ENCODE measurements at regions not wholly inside any gene's neighbourhood (a gene's known extent, or its start where the extent isn't known, plus 50 kb on each side); places are given as distances from the start of the nearest gene placed in this dataset.

DNA sequence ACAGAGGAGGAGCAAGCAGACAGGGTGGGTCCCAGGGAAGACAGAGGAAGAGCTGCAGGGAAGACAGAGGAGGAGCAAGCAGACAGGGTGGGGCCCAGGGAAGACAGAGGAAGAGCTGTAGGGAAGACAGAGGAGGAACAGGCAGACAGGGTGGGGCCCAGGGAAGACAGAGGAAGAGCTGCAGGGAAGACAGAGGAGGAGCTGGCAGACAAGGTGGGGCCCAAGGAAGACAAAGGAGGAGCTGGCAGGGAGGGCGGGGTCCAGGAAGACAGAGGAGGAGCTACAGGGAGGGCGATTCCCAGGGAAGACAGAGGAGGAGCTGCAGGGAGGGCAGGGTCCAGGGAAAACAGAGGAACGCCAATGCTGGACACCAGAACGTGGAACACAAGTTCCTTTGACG, 66.5 kb downstream of the PLXNA1 start:
- H3K27me3 ChIP-seq (replicated peaks in 2 of 5; ENCODE audit: control insufficient read depth in 4 of 5, insufficient read depth in 5 of 5, low read length in 4 of 5), result peaks cover 0 to 28% (median 7%) of the 10 kb centered on the region in 5 experiments
- CTCF ChIA-PET, result no interaction called here

DNA sequence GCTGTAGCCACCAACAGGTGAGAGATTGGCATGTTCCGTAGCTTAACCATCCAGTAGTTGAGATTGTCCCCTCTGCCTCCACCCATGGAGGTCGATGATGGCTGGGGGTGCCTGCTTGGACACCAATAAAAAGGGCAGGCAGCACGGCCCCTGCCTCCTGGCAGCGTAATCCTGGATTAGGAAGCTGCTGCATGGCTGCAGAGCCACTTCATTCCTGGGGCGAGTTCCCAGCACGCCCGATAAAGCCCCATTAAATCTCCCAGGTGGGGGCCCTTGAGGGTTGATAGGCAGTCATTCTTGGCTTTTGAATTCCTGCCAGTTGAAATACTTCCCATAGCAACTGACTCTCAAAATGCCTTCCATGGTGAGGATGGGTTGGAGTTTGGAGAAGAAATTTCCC, 67.8 kb downstream of the PLXNA1 start:
- WGBS (ENCODE audit: insufficient coverage), result 95% methylated on average over 6 of the region's 7 CpGs
- no peak for DNase-seq
- H3K4me3 ChIP-seq (ENCODE audit: control insufficient read depth in 1 of 7, extremely low read depth in 1 of 7, insufficient read depth in 4 of 7, low read depth in 2 of 7, low read length in 6 of 7), result no peak overlapping the region
- peaks cover 0 to 20% (median 5%) of the 10 kb centered on the region in 5 experiments for H3K27me3 ChIP-seq (replicated peaks in 2 of 5; ENCODE audit: control insufficient read depth in 4 of 5, insufficient read depth in 5 of 5, low read length in 4 of 5)
- no peaks in the 10 kb centered on the region for H3K4me1 ChIP-seq (ENCODE audit: control extremely low read depth in 1 of 4, control insufficient read depth in 4 of 4, insufficient read depth in 4 of 4, low read length in 3 of 4)
- H3K9me3 ChIP-seq (ENCODE audit: control extremely low read depth in 1 of 5, control insufficient read depth in 4 of 5, insufficient read depth in 2 of 5, low read depth in 1 of 5, low read length in 4 of 5), result peaks cover 0 to 12% (median 0%) of the 10 kb centered on the region in 5 experiments
- H3K27ac ChIP-seq (ENCODE audit: insufficient read depth in 1 of 2, low read depth in 1 of 2, low read length in 2 of 2, poor library complexity in 1 of 2, severe bottlenecking in 2 of 2), result no peak overlapping the region
- H3K36me3 ChIP-seq (ENCODE audit: control insufficient read depth in 4 of 4, insufficient read depth in 4 of 4, low read length in 3 of 4), result no peaks in the 10 kb centered on the region
- POLR2A ChIA-PET, result no interaction called here
- CTCF ChIA-PET, result no interaction called here

More for the DNA sequence above, 66.5 kb downstream of the PLXNA1 start:
- Histone ChIP-seq H3K27ac (ENCODE audit: insufficient read depth in 1 of 2, low read depth in 1 of 2, low read length in 2 of 2, poor library complexity in 1 of 2, severe bottlenecking in 2 of 2) (no peak overlapping the region), H3K9me3 (ENCODE audit: control extremely low read depth in 1 of 5, control insufficient read depth in 4 of 5, insufficient read depth in 2 of 5, low read depth in 1 of 5, low read length in 4 of 5) (peaks cover 0 to 12% (median 0%) of the 10 kb centered on the region in 5 experiments), H3K36me3 (ENCODE audit: control insufficient read depth in 4 of 4, insufficient read depth in 4 of 4, low read length in 3 of 4) (no peaks in the 10 kb centered on the region), H3K4me1 (ENCODE audit: control extremely low read depth in 1 of 4, control insufficient read depth in 4 of 4, insufficient read depth in 4 of 4, low read length in 3 of 4) (no peaks in the 10 kb centered on the region), H3K4me3 (ENCODE audit: control insufficient read depth in 1 of 7, extremely low read depth in 1 of 7, insufficient read depth in 4 of 7, low read depth in 2 of 7, low read length in 6 of 7) (no peak overlapping the region)
- WGBS (ENCODE audit: insufficient coverage), result 91% methylated on average over 5 of the region's 5 CpGs
- no peak for DNase-seq
- POLR2A ChIA-PET, result no interaction called here

DNA sequence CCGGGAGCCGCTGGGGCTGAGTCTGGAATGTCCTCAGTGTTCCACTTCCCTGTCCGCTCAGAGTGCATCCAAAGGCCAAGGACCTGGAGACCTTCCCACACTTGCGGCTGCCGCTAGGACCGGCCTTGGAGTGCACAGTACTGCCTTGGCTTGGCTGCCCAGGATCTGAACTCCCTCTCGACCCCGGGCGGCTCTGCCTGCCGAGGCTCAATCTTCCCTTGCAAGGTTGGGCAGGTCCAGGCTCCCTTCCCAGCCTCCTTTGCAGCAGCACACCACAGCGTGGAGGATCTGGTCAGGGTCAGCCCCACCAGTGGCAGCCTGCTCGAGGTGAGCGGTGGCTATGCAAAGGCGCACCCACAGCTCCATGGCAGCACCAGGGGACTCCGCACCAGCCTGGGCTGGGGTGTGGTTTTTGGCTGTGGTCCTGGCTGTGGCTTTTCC, 69.2 kb downstream of the PLXNA1 start:
- H3K9me3 ChIP-seq (ENCODE audit: control extremely low read depth in 1 of 5, control insufficient read depth in 4 of 5, insufficient read depth in 2 of 5, low read depth in 1 of 5, low read length in 4 of 5), result peaks cover 0 to 12% (median 3%) of the 10 kb centered on the region in 5 experiments
- no peaks in the 10 kb centered on the region for H3K4me1 ChIP-seq (ENCODE audit: control extremely low read depth in 1 of 4, control insufficient read depth in 4 of 4, insufficient read depth in 4 of 4, low read length in 3 of 4)
- H3K27ac ChIP-seq (ENCODE audit: insufficient read depth in 1 of 2, low read depth in 1 of 2, low read length in 2 of 2, poor library complexity in 1 of 2, severe bottlenecking in 2 of 2), result no peak overlapping the region
- POLR2A ChIA-PET, result no interaction called here
- H3K27me3 ChIP-seq (replicated peaks in 2 of 5; ENCODE audit: control insufficient read depth in 4 of 5, insufficient read depth in 5 of 5, low read length in 4 of 5), result peaks cover 0 to 20% (median 5%) of the 10 kb centered on the region in 5 experiments
- H3K4me3 ChIP-seq (ENCODE audit: control insufficient read depth in 1 of 7, extremely low read depth in 1 of 7, insufficient read depth in 4 of 7, low read depth in 2 of 7, low read length in 6 of 7), result no peak overlapping the region
- DNase-seq, result no peak
- CTCF ChIA-PET, result no interaction called here
- 96% methylated on average over 14 of the region's 15 CpGs for WGBS (ENCODE audit: insufficient coverage)
- H3K36me3 ChIP-seq (ENCODE audit: control insufficient read depth in 4 of 4, insufficient read depth in 4 of 4, low read length in 3 of 4), result no peaks in the 10 kb centered on the region

DNA sequence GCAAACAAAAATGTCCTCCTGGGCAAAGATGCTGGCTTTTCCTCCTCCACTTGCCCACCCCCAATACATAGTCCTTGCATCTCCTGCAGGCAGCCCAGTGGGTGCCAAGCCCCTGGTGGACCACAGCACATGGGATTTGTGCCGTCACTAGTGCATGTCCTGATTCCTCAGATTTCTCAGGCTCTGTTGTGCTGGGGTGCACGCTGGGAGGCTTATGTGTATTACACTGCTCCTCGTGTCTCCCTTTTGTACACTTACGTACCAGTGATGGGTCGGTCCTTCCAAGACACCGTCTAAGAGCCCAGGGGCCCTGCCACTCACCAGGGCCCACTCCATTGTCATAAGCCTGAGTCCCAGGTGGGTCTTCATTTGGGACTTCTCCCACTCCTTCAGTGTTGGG, 70.1 kb downstream of the PLXNA1 start:
- H3K4me1 ChIP-seq (ENCODE audit: control extremely low read depth in 1 of 4, control insufficient read depth in 4 of 4, insufficient read depth in 4 of 4, low read length in 3 of 4), result no peaks in the 10 kb centered on the region
- WGBS (ENCODE audit: insufficient coverage), result 99% methylated on average over 6 of the region's 6 CpGs
- H3K27ac ChIP-seq (ENCODE audit: insufficient read depth in 1 of 2, low read depth in 1 of 2, low read length in 2 of 2, poor library complexity in 1 of 2, severe bottlenecking in 2 of 2), result no peak overlapping the region
- DNase-seq, result no peak
- H3K27me3 ChIP-seq (replicated peaks in 2 of 5; ENCODE audit: control insufficient read depth in 4 of 5, insufficient read depth in 5 of 5, low read length in 4 of 5), result peaks cover 0 to 27% (median 5%) of the 10 kb centered on the region in 5 experiments
- ChIA-PET POLR2A (no interaction called here), CTCF (no interaction called here)
- no peaks in the 10 kb centered on the region for H3K36me3 ChIP-seq (ENCODE audit: control insufficient read depth in 4 of 4, insufficient read depth in 4 of 4, low read length in 3 of 4)
- H3K4me3 ChIP-seq (ENCODE audit: control insufficient read depth in 1 of 7, extremely low read depth in 1 of 7, insufficient read depth in 4 of 7, low read depth in 2 of 7, low read length in 6 of 7), result no peak overlapping the region
- peaks cover 0 to 15% (median 5%) of the 10 kb centered on the region in 5 experiments for H3K9me3 ChIP-seq (ENCODE audit: control extremely low read depth in 1 of 5, control insufficient read depth in 4 of 5, insufficient read depth in 2 of 5, low read depth in 1 of 5, low read length in 4 of 5)

DNA sequence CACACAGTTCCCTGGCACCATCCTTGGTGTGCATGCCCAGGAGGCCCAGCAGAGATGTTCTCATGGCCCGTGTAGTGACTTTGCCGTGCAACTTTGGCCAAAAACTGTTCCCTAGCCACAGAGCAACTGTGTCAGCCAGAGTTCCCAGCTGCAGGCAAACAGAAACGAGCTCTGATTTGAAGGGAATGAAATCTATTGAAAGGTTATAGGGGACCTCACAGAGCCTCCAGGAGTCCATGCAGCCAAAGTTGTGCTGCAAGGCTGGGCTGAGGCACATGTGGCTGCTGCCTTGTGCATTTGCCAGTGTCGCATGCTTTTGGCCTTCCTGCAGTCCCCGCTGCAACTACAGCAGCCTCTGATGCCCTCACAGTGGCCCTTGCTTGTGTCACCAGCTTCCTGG, 70.5 kb downstream of the PLXNA1 start:
- H3K27ac ChIP-seq (ENCODE audit: insufficient read depth in 1 of 2, low read depth in 1 of 2, low read length in 2 of 2, poor library complexity in 1 of 2, severe bottlenecking in 2 of 2), result no peak overlapping the region
- POLR2A ChIA-PET, result no interaction called here

DNA sequence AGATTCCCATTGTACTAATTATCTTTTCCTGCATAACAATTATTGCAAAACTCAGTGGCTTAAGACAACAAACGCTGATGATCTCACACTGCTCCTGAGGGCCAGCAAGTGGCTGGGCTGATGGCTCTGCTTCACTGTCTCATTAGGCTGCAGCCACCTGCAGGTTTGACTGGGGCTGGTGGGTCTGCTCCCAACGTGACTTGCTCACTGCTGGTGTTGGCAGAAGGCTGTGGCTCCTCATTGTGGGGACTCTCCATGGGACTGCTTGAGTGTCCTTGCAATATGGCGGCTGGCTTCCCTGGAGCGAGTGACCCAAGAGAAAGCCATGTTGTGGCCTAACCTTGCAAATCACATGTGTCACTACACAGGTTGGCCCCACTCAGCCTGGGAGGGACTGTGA, 71.1 kb downstream of the PLXNA1 start:
- H3K27me3 ChIP-seq (replicated peaks in 2 of 5; ENCODE audit: control insufficient read depth in 4 of 5, insufficient read depth in 5 of 5, low read length in 4 of 5), result peaks cover 0 to 29% (median 5%) of the 10 kb centered on the region in 5 experiments
- H3K36me3 ChIP-seq (ENCODE audit: control insufficient read depth in 4 of 4, insufficient read depth in 4 of 4, low read length in 3 of 4), result no peaks in the 10 kb centered on the region
- no peak for DNase-seq
- H3K9me3 ChIP-seq (ENCODE audit: control extremely low read depth in 1 of 5, control insufficient read depth in 4 of 5, insufficient read depth in 2 of 5, low read depth in 1 of 5, low read length in 4 of 5), result peaks cover 2 to 17% (median 5%) of the 10 kb centered on the region in 5 experiments
- POLR2A ChIA-PET, result no interaction called here
- H3K27ac ChIP-seq (ENCODE audit: insufficient read depth in 1 of 2, low read depth in 1 of 2, low read length in 2 of 2, poor library complexity in 1 of 2, severe bottlenecking in 2 of 2), result no peak overlapping the region
- no peaks in the 10 kb centered on the region for H3K4me1 ChIP-seq (ENCODE audit: control extremely low read depth in 1 of 4, control insufficient read depth in 4 of 4, insufficient read depth in 4 of 4, low read length in 3 of 4)
- CTCF ChIA-PET, result no interaction called here
- 95% methylated on average over 4 of the region's 4 CpGs for WGBS (ENCODE audit: insufficient coverage)
- H3K4me3 ChIP-seq (ENCODE audit: control insufficient read depth in 1 of 7, extremely low read depth in 1 of 7, insufficient read depth in 4 of 7, low read depth in 2 of 7, low read length in 6 of 7), result no peak overlapping the region

More for the DNA sequence above, 70.5 kb downstream of the PLXNA1 start:
- 96% methylated on average over 5 of the region's 5 CpGs for WGBS (ENCODE audit: insufficient coverage)
- Histone ChIP-seq H3K9me3 (ENCODE audit: control extremely low read depth in 1 of 5, control insufficient read depth in 4 of 5, insufficient read depth in 2 of 5, low read depth in 1 of 5, low read length in 4 of 5) (peaks cover 0 to 17% (median 5%) of the 10 kb centered on the region in 5 experiments), H3K27me3 (replicated peaks in 2 of 5; ENCODE audit: control insufficient read depth in 4 of 5, insufficient read depth in 5 of 5, low read length in 4 of 5) (peaks cover 0 to 31% (median 5%) of the 10 kb centered on the region in 5 experiments), H3K36me3 (ENCODE audit: control insufficient read depth in 4 of 4, insufficient read depth in 4 of 4, low read length in 3 of 4) (no peaks in the 10 kb centered on the region), H3K4me1 (ENCODE audit: control extremely low read depth in 1 of 4, control insufficient read depth in 4 of 4, insufficient read depth in 4 of 4, low read length in 3 of 4) (no peaks in the 10 kb centered on the region), H3K4me3 (ENCODE audit: control insufficient read depth in 1 of 7, extremely low read depth in 1 of 7, insufficient read depth in 4 of 7, low read depth in 2 of 7, low read length in 6 of 7) (no peak overlapping the region)
- DNase-seq, result no peak
- CTCF ChIA-PET, result no interaction called here

DNA sequence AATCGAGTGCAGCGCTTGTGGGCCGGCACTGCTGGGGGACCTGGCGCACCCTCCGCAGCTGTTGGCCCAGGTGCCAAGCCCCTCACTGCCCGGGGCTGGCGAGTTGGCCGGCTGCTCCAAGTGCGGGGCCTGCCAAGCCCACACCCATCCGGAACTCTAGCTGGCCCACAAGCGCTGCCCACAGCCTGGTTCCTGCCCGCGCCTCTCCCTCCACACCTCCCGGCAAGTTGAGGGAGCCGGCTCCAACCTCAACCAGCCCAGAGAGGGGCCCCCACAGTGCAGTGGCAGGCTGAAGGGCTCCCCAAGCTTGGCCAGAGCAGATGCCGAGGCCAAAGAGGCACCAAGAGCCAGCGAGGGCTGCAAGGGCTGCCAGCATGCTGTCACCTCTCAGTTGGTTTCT, 73.4 kb downstream of the PLXNA1 start:
- Histone ChIP-seq H3K27ac (ENCODE audit: insufficient read depth in 1 of 2, low read depth in 1 of 2, low read length in 2 of 2, poor library complexity in 1 of 2, severe bottlenecking in 2 of 2) (no peak overlapping the region), H3K4me1 (ENCODE audit: control extremely low read depth in 1 of 4, control insufficient read depth in 4 of 4, insufficient read depth in 4 of 4, low read length in 3 of 4) (no peaks in the 10 kb centered on the region), H3K27me3 (replicated peaks in 2 of 5; ENCODE audit: control insufficient read depth in 4 of 5, insufficient read depth in 5 of 5, low read length in 4 of 5) (peaks cover 0 to 29% (median 5%) of the 10 kb centered on the region in 5 experiments), H3K9me3 (ENCODE audit: control extremely low read depth in 1 of 5, control insufficient read depth in 4 of 5, insufficient read depth in 2 of 5, low read depth in 1 of 5, low read length in 4 of 5) (peaks cover 2 to 19% (median 5%) of the 10 kb centered on the region in 5 experiments), H3K36me3 (ENCODE audit: control insufficient read depth in 4 of 4, insufficient read depth in 4 of 4, low read length in 3 of 4) (no peaks in the 10 kb centered on the region), H3K4me3 (ENCODE audit: control insufficient read depth in 1 of 7, extremely low read depth in 1 of 7, insufficient read depth in 4 of 7, low read depth in 2 of 7, low read length in 6 of 7) (no peak overlapping the region)
- ChIA-PET CTCF (no interaction called here), POLR2A (no interaction called here)
- WGBS (ENCODE audit: insufficient coverage), result 95% methylated on average over 16 of the region's 17 CpGs
- DNase-seq, result no peak

All from common myeloid progenitor, CD34-positive (primary cell).